ENCODE measurements at regions not wholly inside any gene's neighbourhood (a gene's known extent, or its start where the extent isn't known, plus 50 kb on each side); places are given as distances from the start of the nearest gene placed in this dataset.

DNA sequence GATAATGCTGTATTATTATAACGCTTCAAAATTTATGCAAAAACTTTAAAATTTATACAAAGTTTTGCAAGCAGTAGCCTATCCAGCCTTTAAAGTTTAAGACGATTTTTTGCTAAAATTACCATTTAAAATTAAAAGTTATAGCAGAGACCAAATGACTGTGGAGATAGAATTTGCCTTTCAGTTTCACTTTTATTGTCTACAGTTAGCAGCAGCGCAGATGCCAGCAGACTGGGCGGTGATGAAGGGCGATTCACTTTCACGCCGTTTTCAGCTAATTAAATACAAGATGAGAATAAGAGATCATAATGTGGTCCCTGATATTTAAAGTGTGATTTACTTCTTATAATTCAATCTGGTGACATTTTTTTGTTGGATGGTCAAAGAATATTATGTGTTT, 1381.5 kb upstream of the ADGRL3 start:
- TF ChIP-seq, protein P1, sequence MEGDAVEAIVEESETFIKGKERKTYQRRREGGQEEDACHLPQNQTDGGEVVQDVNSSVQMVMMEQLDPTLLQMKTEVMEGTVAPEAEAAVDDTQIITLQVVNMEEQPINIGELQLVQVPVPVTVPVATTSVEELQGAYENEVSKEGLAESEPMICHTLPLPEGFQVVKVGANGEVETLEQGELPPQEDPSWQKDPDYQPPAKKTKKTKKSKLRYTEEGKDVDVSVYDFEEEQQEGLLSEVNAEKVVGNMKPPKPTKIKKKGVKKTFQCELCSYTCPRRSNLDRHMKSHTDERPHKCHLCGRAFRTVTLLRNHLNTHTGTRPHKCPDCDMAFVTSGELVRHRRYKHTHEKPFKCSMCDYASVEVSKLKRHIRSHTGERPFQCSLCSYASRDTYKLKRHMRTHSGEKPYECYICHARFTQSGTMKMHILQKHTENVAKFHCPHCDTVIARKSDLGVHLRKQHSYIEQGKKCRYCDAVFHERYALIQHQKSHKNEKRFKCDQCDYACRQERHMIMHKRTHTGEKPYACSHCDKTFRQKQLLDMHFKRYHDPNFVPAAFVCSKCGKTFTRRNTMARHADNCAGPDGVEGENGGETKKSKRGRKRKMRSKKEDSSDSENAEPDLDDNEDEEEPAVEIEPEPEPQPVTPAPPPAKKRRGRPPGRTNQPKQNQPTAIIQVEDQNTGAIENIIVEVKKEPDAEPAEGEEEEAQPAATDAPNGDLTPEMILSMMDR (IDR thresholded peaks at IDR 0.05) = no peak
- TF ChIP-seq GABPB1 (CRISPR knock-in tag; IDR thresholded peaks at IDR 0.05) = no peak
- no peak for TF ChIP-seq ZNF121 (CRISPR knock-in tag; IDR thresholded peaks at IDR 0.05)
- TF ChIP-seq NR3C1 (CRISPR knock-in tag; conservative IDR thresholded peaks at IDR 0.05; ENCODE audit: low read depth) = no peak
- TF ChIP-seq KAT7 (CRISPR knock-in tag; IDR thresholded peaks at IDR 0.05; ENCODE audit: borderline replicate concordance) = no peak
- no peak for TF ChIP-seq CREM (CRISPR knock-in tag; IDR thresholded peaks at IDR 0.05)
- TF ChIP-seq, protein P2, sequence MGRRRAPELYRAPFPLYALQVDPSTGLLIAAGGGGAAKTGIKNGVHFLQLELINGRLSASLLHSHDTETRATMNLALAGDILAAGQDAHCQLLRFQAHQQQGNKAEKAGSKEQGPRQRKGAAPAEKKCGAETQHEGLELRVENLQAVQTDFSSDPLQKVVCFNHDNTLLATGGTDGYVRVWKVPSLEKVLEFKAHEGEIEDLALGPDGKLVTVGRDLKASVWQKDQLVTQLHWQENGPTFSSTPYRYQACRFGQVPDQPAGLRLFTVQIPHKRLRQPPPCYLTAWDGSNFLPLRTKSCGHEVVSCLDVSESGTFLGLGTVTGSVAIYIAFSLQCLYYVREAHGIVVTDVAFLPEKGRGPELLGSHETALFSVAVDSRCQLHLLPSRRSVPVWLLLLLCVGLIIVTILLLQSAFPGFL (CRISPR knock-in tag; IDR thresholded peaks at IDR 0.05; ENCODE audit: borderline replicate concordance) = no peak

Data from WTC11 (cell line).